GM10266 (cell line): ENCODE measurements at regions not wholly inside any gene's neighbourhood (a gene's known extent, or its start where the extent isn't known, plus 50 kb on each side); places are given as distances from the start of the nearest gene placed in this dataset.

Source experiments
- DNase-seq: peaks from one replicate; pipeline ENCODE4 v3.0.0; 2012; ENCODE audit errors: extremely low spot score
- CTCF ChIP-seq: IDR thresholded peaks from 2 replicates; pipeline ENCODE4 v1.5.1; 2012; ENCODE audit warnings: mild to moderate bottlenecking, low read depth; ENCODE audit not compliant: control insufficient read depth, insufficient read depth; ENCODE audit errors: missing control alignments

- no peak for TF ChIP-seq CTCF
- no peak for DNase-seq
Observed at GRCh38 chr5:117761186-117761585, 1186.6 kb upstream of the SEMA6A start.

DNA sequence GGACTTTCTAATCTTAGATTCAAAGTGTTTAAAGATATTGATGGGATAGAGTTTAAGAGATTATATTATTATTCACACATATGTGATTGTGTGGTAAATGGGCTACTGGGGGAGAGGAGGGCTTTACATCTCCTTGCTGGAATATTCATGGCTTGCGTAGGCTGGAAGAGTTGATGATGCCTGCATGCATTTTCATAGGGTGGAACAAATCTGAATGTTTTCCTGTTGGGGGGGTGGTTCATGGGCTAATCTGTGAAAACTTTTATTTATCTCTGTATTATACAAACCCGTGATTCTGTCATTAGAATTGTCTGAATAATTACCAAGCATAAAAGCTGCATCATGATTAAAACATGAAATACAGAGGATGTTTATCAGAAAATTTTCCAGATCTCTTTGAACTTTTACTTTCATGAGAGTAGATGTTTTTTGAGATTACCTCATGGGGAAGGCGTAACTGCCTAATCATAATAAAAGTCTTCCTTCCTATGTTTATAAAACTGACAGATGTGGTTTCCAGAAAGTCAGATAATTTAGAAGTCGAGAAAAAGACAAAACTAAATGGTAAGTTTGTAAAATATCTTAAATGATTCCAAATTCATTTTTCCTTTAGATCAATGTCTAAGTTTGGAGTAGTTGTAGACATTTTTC is 1185.4 kb upstream of the SEMA6A start:
- no peak for DNase-seq
- no peak for TF ChIP-seq CTCF

DNA sequence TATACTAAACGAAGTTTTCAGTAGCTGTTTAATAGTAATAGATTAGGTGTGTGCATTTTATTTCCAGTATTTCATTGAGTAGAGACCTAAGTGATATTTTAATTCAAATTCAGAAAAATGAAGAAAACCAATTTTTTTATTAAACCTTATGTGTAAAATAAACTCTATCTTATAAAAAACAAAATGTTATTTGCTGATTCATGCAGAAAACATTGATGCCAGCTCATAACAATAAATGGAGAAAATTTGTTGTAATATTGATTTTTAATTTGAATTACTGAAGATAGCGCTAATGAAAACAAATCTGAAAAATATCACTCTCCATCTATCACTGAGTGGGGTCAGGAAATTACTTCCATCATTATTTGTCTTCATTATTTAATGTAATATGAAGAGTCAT is 1177.8 kb upstream of the SEMA6A start:
- no peak for DNase-seq

GRCh38 chr5:117748336-117748735 is 1173.7 kb upstream of the SEMA6A start:
- TF ChIP-seq CTCF: no peak
- no peak for DNase-seq

More for the DNA sequence above, 1177.8 kb upstream of the SEMA6A start:
- TF ChIP-seq CTCF: no peak

- DNase-seq: no peak
- no peak for TF ChIP-seq CTCF
Observed at GRCh38 chr5:117743337-117743736, 1168.7 kb upstream of the SEMA6A start.

- TF ChIP-seq CTCF: no peak
- no peak for DNase-seq
Observed at GRCh38 chr5:117741655-117742206, 1167.1 kb upstream of the SEMA6A start.

GRCh38 chr5:117740268-117740667 is 1165.6 kb upstream of the SEMA6A start:
- no peak for TF ChIP-seq CTCF
- DNase-seq: no peak
